Smooth muscle cell (in vitro differentiated cells): ENCODE measurements at regions not wholly inside any gene's neighbourhood (a gene's known extent, or its start where the extent isn't known, plus 50 kb on each side); places are given as distances from the start of the nearest gene placed in this dataset.

ENCODE experiments used
- DNase-seq: peaks from one replicate; lab custom pipeline; 2025; ENCODE audit not compliant: unreplicated experiment; lab: John Stamatoyannopoulos, UW
- H2AFZ ChIP-seq: fragments of 200-600 bp; sonication (generic); 2 replicates; pipeline ENCODE4 v1.6.0; 2016; ENCODE audit warnings: antibody characterized with exemption, low read depth, mild to moderate bottlenecking
- H3F3A ChIP-seq: fragments of 200-600 bp; sonication (generic); 2 replicates; pipeline ENCODE4 v1.6.0; 2017; ENCODE audit warnings: antibody characterized with exemption, low read depth
- H3K27ac ChIP-seq: fragments of 200-600 bp; sonication (generic); 2 replicates; pipeline ENCODE4 v1.5.1; 2016; ENCODE audit warnings: low read depth, mild to moderate bottlenecking
- H3K27me3 ChIP-seq: fragments of 200-600 bp; sonication (generic); 2 replicates; pipeline ENCODE4 v1.6.1; 2016; ENCODE audit warnings: low read depth, mild to moderate bottlenecking
- H3K36me3 ChIP-seq: fragments of 200-600 bp; sonication (generic); 2 replicates; pipeline ENCODE4 v1.5.1; 2016; ENCODE audit warnings: low read depth
- H3K4me1 ChIP-seq: fragments of 200-600 bp; sonication (generic); 2 replicates; pipeline ENCODE4 v1.5.1; 2016; ENCODE audit warnings: low read depth
- H3K4me2 ChIP-seq: fragments of 200-600 bp; sonication (generic); 2 replicates; pipeline ENCODE4 v1.6.0; 2016; ENCODE audit warnings: mild to moderate bottlenecking
- H3K4me3 ChIP-seq: fragments of 200-600 bp; sonication (generic); 2 replicates; pipeline ENCODE4 v1.5.1; 2016; ENCODE audit warnings: mild to moderate bottlenecking
- H3K79me2 ChIP-seq: fragments of 200-600 bp; sonication (generic); 2 replicates; pipeline ENCODE4 v1.6.0; 2016; ENCODE audit warnings: low read depth, mild to moderate bottlenecking
- H3K9ac ChIP-seq: fragments of 200-600 bp; sonication (generic); 2 replicates; pipeline ENCODE4 v1.6.0; 2016; ENCODE audit warnings: low read depth
- H3K9me3 ChIP-seq: fragments of 200-600 bp; sonication (generic); replicated peaks from 2 replicates; pipeline ENCODE4 v1.5.1; 2016; ENCODE audit warnings: low read depth
- H4K20me1 ChIP-seq: fragments of 200-600 bp; sonication (generic); 2 replicates; pipeline ENCODE4 v1.6.0; 2016; ENCODE audit warnings: low read depth
- WGBS: methylation state at CpG from one replicate; pipeline ENCODE4 v1.1.7; 2016; ENCODE audit warnings: low lambda C conversion rate; 5-methylcytosine and 5-hydroxymethylcytosine counted together
- TF ChIP-seq, protein P1 (sequence below): fragments of 200-600 bp; sonication (generic); IDR thresholded peaks from 2 replicates; pipeline ENCODE4 v1.5.1; 2017; ENCODE audit warnings: borderline replicate concordance, mild to moderate bottlenecking, antibody characterized with exemption; ENCODE audit not compliant: insufficient read depth, poor library complexity, severe bottlenecking

DNA sequence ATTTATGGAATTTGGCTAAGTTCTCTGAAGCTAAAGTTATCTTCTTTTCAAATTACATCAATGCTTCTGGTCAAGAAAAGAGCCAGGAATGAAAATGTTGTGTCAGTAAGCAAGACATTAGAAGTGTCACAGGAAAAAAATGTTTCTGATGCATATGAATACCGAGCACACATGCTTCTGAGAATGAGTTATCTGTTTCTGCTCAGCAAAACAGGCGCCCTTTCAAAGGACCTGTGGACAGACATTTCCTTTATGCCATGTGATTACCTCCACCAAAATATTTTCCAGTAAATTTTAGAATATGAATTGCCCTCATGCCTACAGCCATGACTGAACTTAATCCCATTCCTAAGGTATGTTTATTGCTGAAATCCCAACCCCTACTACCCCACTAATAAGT lies 55.4 kb upstream of the RNF180 start:
- Histone ChIP-seq H3K27me3 (no peaks in the 10 kb centered on the region), H3K9me3 (no peaks in the 10 kb centered on the region), H3K27ac (no peak overlapping the region), H2AFZ (no peak overlapping the region), H3K4me1 (no peaks in the 10 kb centered on the region), H3K9ac (no peak overlapping the region), H3K4me3 (no peak overlapping the region), H4K20me1 (no peaks in the 10 kb centered on the region), H3F3A (no peaks in the 10 kb centered on the region), H3K36me3 (no peaks in the 10 kb centered on the region), H3K4me2 (no peak overlapping the region), H3K79me2 (no peaks in the 10 kb centered on the region)
- DNase-seq = no peak
- TF ChIP-seq, protein P1, sequence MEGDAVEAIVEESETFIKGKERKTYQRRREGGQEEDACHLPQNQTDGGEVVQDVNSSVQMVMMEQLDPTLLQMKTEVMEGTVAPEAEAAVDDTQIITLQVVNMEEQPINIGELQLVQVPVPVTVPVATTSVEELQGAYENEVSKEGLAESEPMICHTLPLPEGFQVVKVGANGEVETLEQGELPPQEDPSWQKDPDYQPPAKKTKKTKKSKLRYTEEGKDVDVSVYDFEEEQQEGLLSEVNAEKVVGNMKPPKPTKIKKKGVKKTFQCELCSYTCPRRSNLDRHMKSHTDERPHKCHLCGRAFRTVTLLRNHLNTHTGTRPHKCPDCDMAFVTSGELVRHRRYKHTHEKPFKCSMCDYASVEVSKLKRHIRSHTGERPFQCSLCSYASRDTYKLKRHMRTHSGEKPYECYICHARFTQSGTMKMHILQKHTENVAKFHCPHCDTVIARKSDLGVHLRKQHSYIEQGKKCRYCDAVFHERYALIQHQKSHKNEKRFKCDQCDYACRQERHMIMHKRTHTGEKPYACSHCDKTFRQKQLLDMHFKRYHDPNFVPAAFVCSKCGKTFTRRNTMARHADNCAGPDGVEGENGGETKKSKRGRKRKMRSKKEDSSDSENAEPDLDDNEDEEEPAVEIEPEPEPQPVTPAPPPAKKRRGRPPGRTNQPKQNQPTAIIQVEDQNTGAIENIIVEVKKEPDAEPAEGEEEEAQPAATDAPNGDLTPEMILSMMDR = no peak
- 67% methylated on average over 2 of the region's 2 CpGs for WGBS

DNA sequence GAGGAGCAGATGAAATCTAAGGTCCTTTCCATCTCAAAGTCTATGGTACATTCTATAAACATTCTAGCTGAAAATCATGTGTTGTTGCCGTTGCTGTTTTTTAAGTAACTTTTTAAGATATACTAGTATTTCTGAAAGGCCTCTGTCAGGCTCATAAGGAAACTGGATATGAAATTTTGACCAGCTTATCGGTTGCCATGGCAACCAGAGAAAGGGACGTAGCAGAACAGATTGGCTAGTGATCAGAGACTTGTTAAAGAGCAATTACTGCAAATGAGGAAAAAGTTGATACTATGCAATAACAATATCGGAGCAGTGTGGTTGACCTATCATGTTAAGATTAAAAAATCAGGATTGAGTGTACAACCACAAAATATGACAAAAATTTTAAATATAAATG lies 57.0 kb upstream of the RNF180 start:
- Histone ChIP-seq H3K27me3 (no peaks in the 10 kb centered on the region), H2AFZ (no peak overlapping the region), H3K4me3 (no peak overlapping the region), H3K4me1 (no peaks in the 10 kb centered on the region), H3K9ac (no peak overlapping the region), H3K36me3 (no peaks in the 10 kb centered on the region), H3K4me2 (no peak overlapping the region), H3K79me2 (no peaks in the 10 kb centered on the region), H3K9me3 (no peaks in the 10 kb centered on the region), H3K27ac (no peak overlapping the region), H4K20me1 (no peaks in the 10 kb centered on the region), H3F3A (no peaks in the 10 kb centered on the region)
- TF ChIP-seq, protein P1 = no peak
- 87% methylated on average over 4 of the region's 4 CpGs for WGBS
- DNase-seq = no peak

DNA sequence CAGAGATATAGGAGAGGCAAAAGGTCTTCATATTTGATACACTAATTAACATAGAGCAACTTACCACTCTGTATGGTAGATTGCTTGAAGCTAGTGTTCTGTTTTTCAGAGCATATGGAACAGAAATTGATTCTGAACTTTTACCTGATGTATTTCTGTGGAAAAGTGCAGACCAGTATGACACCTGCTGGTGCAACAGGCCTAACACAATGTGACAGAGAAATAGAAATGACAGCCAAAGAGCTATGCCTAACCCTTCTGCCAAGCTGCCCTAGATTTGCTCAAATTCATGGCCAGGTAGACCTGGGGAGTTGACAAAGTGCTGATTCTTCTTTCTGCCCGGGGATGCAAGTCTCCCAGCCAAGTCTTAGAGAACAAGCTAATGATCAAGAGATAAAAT lies 65.4 kb upstream of the RNF180 start:
- Histone ChIP-seq H3K36me3 (no peaks in the 10 kb centered on the region), H3K27ac (no peak overlapping the region), H3K27me3 (no peaks in the 10 kb centered on the region), H3K4me1 (no peaks in the 10 kb centered on the region), H3F3A (no peaks in the 10 kb centered on the region), H3K4me2 (no peak overlapping the region), H2AFZ (no peak overlapping the region), H3K4me3 (no peak overlapping the region), H4K20me1 (no peaks in the 10 kb centered on the region), H3K79me2 (no peaks in the 10 kb centered on the region), H3K9me3 (no peaks in the 10 kb centered on the region), H3K9ac (no peak overlapping the region)
- WGBS = 62% methylated on average over 1 of the region's 1 CpG
- TF ChIP-seq, protein P1 = no peak
- no peak for DNase-seq

DNA sequence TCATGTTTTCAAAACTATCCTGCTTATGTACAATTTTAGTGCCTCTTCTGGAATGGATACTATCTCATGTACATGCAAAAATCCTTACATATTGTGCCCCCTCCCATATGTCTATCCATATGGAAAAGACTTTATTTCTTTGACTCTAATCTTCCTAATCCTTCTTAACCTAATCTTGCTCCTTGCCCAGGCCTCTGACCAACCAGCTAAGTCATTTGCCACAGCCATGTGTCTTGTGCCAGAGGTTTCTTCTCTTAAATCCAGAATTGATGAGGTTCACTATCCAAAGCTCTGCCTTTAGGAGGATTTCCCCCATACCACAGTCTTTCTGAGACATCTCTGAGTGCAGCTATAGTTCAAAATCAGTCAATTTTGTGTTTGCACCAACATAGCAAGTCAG lies 68.9 kb upstream of the RNF180 start:
- no peaks in the 10 kb centered on the region for H3K36me3 ChIP-seq
- no peak overlapping the region for H3K27ac ChIP-seq
- no peak overlapping the region for H3K4me2 ChIP-seq
- no peaks in the 10 kb centered on the region for H3K9me3 ChIP-seq
- H3K9ac ChIP-seq = no peak overlapping the region
- DNase-seq = no peak
- H3K4me1 ChIP-seq = no peaks in the 10 kb centered on the region
- no peaks in the 10 kb centered on the region for H4K20me1 ChIP-seq
- H3K27me3 ChIP-seq = no peaks in the 10 kb centered on the region
- H3K4me3 ChIP-seq = no peak overlapping the region
- H3K79me2 ChIP-seq = no peaks in the 10 kb centered on the region
- no peak overlapping the region for H2AFZ ChIP-seq
- TF ChIP-seq, protein P1 = no peak
- no peaks in the 10 kb centered on the region for H3F3A ChIP-seq
